Gastrocnemius medialis (tissue), 4 donors: ENCODE measurements at regions not wholly inside any gene's neighbourhood (a gene's known extent, or its start where the extent isn't known, plus 50 kb on each side); places are given as distances from the start of the nearest gene placed in this dataset.

Source experiments
- CTCF ChIP-seq, 5 experiments: fragments of 450-650 bp in 3 of 5; fragments of 200-600 bp in 2 of 5; sonication (generic) in 2 of 5; IDR thresholded peaks in 4 of 5; conservative IDR thresholded peaks in 1 of 5; 1 replicate in 4 of 5; 2 replicates in 1 of 5; pipeline ENCODE4 v1.5.1; 2016 to 2019; ENCODE audit warnings: antibody characterized with exemption in 5 of 5, mild to moderate bottlenecking in 3 of 5, moderate library complexity in 3 of 5
- POLR2A ChIP-seq, 2 donors: fragments of 450-650 bp; IDR thresholded peaks; one replicate each; pipeline ENCODE4 v1.6.1; 2017; ENCODE audit warnings: antibody characterized with exemption in 2 of 2, mild to moderate bottlenecking in 2 of 2, moderate library complexity in 2 of 2

- TF ChIP-seq CTCF (IDR thresholded peaks at IDR 0.05 in 4 of 5, conservative IDR thresholded peaks at IDR 0.05 in 1 of 5) (no peak), POLR2A (IDR thresholded peaks at IDR 0.05) (no peak)
Observed at GRCh38 chr17:13385481-13385911, 216.2 kb downstream of the HS3ST3A1 start.
